ENCODE measurements at regions not wholly inside any gene's neighbourhood (a gene's known extent, or its start where the extent isn't known, plus 50 kb on each side); places are given as distances from the start of the nearest gene placed in this dataset.

DNA sequence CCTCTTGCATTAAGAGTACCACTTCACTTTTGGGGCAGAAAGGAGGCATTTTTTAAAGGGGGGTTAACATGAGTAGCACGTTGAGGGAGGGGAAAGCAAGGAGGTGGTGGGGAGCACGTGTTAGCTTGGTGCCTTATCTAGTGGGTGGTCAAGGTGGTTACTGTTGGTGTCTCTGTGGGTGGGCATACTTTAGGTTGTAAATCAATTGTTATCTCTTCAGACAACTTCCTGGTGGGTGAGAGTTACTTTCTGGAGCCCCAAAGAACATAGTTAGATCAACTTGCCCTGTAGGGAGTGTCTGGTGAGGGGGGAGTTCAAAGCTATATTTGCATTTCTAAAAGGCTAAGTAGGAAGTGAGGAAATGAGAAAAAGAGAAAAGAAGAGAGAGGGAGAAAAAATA is 297.7 kb upstream of the CLNK start:
- DNase-seq (ENCODE audit: low spot score): no peak

DNA sequence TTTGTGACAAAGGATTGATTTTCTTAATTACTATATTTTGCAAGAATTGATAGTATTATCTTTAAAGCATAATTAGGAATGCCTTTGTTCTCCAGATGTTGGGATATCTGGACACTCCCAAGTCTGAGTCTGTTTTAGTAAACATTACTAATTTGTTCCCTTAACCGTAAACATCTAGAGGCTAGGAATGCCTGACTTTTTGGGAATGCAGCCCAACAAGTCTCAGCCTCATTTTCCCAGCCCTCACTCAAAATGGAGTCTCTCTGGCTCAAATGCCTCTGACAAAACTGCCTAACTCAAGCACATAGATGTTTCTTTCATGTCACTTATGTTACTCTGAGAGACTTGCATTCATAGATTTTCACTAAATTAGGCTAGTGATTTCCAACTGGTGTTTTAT is 297.0 kb upstream of the CLNK start:
- DNase-seq (ENCODE audit: low spot score): no peak

DNA sequence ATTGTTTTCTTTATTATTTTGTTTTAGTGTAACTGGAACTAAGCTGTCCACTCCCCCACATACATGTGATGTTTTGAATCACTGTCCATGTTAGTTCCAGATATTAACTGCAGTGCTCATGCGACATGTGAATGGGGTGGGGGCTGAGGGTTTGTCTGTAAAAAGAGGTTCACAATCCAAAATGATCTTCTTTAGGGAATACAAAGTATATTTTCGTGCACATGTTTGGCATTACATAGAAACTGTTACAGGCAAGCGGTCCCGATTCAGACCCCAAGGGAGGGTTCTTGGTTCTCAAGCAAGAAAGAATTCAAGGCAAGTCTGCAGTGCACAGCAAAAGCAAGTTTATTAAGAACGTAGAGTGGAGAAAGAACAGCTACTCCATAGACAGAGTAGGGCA is 296.5 kb upstream of the CLNK start:
- no peak for DNase-seq (ENCODE audit: low spot score)

DNA sequence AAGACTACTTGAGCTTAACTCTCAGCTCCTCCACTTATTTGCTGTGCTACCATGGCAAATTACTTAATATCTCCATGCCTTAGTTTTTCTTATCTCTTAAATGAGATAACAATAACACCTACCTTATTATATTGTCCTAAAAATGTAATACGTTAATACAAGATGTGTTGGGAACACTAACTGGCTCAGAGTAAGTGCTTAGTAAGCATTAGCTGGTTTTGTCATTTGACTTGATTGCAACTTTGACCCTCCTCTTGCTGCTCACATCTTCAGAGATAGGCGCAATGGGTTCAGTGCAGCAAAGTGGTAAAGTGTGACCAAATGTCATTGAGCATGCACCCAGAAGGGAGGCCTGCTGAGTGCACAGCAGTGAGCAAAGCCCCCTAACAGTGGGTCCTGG is 294.5 kb upstream of the CLNK start:
- DNase-seq (ENCODE audit: low spot score): no peak

DNA sequence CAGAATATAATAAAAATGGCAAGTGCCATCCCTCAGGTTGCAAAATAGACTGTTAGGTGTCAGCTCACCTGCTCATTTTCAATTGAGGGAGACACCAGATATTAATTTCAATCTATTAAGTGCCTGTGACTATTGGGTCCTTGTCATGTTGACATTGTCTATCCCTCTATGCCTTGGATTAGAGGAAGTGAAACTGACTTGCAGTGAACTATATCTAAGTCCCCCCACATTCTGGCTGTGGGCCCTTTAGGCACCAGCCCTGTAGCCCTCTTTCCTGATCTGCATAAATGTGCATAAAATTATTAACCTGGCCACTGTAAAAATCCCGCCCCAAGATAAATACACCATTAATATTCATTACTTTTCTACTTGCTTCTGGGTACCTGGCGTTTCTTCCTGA is 293.0 kb upstream of the CLNK start:
- DNase-seq (ENCODE audit: low spot score): no peak

DNA sequence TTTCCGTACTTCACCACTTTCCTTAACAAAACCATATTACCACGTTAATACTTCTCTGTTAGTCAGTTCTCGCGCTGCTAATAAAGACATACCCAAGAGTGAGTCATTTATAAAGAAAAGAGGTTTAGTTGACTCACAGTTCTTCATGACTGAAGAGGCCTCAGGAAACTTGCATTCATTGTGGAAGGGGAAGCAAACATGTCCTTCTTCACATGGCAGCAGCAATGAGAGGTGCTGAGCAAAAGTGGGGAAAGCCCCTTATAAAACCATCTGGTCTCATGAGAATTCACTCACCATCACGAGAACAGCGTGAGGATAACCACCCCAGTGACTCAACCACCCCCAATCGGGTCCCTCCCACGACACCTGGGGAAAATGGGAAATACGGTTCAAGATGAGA is 289.8 kb upstream of the CLNK start:
- no peak for DNase-seq (ENCODE audit: low spot score)

DNA sequence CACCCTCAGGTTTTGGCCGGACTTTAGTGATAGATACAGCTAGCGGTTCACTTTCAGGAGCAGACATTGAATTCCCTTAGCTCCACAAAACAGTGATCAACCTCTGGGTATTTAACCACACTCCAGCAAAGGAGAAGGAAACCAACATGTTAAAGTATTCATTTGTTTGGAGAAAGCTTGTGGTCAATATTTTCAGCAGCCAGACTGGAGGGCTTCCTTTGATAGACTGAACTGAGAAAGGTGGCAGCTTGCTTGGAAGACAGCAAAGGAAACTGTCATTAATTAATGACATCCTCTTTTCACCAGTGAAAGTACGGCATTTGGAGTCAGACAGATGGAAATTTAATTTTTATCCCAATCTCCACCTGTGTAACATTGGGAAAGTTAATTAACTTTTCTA is 289.1 kb upstream of the CLNK start:
- DNase-seq (ENCODE audit: low spot score): no peak

DNA sequence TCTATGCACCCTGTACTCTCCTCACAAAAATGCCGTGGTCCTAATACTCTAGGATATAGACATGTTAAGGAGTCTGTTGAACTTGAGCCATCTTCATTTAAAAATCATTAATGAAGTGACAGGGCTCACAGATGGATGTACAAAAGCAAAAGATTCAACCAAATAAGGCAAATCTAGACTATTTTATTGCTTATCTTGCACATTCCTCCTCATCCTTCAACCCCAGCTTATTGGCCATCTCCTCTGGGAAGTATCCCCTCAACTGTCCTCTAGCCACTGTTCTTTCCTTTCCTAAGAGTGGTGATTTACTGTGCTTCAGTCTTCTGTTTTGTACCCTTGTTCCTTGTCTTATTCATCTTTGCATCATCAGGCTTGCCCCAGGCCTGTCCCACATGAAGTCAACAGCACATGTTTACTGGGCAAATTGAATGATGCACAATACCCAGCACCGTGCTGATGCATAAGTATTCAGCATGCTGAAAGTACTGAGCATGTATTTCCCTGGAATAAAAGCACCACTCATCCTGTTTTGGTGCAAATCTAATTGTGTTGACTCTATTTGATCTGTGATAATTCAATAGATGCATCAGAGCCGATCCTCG is 287.3 kb upstream of the CLNK start:
- no peak for DNase-seq (ENCODE audit: low spot score)

DNA sequence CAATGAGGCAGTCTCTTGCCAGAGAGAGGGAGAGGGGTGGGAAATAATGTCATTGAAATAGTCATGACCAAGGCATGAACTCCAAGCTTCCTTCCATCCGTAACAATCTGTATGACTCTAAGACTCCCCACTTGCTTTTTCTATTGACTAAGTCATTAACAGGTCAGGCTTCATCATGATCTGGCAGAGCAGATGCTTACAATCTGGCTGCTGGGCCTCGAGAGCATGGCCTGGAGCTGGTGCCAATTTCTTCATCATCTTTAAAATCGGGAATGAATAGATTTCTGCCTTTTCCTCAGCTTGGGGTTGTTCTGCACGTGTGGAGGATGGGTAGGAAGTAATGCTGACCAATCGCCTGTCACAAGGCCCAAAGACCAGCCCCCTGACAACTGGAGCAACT is 280.6 kb upstream of the CLNK start:
- no peak for DNase-seq (ENCODE audit: low spot score)

DNA sequence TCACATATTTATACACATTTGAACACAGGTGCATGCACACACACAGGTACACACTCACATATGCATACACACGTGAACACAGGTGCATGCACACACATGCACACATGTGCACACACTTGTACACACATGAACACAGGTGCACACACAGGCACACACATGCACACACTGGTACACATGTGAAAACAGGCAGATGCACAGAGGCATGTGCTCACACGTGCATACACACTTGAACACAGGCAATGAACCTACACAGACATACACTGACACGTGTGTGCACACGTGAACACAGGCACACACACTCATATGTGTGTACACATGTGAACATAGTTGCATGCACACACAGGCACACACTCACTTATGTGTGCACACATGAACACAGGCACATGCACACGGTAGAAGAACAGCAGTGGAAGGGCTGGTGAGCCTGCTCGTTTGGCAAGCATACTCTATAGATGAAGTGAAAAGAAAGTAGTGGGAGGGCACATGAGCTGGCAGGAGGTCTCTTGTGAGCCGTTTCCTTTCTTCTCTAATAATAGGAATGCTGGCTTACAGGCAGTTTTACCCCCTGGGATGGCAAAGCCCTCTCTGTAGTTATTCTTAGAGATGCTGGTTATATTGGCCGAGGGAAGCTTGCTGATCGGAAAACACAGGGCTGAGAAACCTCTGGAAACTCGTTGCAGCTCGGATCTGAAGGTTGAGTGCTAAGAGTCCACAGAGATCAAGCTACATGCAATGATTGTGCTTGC is 279.6 kb upstream of the CLNK start:
- DNase-seq (ENCODE audit: low spot score): no peak

DNA sequence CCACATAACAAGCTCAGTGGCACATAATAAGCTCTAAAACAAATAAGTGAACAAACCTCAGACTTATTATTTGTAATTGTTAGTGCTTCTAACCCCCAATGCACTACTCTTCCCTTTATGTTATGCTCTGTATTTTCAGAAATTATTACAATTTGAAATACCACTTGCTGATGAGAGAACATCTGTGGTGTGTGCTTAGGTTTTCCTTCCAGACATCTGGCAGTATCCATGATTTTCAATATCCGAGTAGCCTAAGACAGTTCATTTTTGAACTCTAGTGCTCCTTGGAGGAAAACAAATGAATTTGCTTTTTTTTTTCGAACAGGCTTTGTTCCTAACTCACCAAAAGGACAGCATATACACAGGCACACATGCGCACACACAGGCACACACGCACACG is 278.7 kb upstream of the CLNK start:
- no peak for DNase-seq (ENCODE audit: low spot score)

DNA sequence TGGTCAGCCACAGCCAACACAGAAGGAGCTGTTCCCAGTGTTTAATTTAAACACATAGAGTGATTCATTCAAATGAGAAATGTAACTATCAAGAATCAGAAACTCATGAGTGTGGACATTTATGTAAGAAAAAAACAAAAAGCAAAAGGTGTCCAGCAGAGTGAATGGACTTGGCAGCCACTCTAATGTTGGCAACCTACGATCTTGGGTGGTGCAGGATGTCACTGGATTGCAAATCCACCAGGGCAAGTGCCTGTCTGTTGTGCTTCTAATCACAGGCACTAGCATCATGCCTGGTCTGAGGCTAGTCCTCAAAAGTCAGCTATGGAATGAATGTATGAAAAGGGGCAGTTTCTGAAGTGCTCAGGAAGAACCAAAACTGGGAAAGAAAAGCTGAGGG is 277.7 kb upstream of the CLNK start:
- no peak for DNase-seq (ENCODE audit: low spot score)

DNA sequence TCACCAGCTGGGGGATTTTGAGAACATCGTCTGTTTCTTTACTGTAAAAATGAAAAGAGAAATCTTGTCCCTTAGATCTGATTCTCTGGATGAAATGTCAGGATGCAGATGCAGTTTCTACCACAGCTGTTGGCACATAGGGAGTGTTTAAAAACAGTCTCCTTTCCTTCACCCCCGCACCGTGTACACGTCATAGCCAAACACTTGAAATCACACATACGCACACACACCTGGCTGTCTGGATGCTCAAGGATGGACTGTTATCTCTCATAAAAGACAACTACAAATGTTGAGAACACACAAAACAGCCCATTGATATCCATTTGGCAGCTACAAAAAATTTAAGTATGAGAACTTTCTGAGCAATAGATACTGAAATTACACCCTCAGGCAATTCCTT is 275.8 kb upstream of the CLNK start:
- no peak for DNase-seq (ENCODE audit: low spot score)

DNA sequence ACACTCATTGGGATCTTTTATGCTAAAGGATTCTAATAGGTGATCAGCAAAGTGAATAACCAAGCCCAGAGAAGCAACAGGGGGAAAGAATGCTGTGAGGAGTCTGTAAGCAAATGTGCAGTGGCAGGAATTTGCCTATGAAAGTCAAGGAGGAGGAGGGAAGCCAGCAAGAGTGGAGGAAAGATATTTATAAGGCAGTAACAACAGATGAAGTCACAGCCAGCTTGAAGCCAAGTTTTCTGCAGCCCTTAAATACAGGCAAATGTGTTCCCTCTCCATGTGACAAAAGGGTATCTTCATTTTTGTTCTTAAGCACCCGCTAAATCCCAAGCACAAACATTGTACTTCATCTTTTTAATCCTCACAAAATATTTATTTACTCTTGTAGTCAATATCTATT is 275.0 kb upstream of the CLNK start:
- no peak for DNase-seq (ENCODE audit: low spot score)

DNA sequence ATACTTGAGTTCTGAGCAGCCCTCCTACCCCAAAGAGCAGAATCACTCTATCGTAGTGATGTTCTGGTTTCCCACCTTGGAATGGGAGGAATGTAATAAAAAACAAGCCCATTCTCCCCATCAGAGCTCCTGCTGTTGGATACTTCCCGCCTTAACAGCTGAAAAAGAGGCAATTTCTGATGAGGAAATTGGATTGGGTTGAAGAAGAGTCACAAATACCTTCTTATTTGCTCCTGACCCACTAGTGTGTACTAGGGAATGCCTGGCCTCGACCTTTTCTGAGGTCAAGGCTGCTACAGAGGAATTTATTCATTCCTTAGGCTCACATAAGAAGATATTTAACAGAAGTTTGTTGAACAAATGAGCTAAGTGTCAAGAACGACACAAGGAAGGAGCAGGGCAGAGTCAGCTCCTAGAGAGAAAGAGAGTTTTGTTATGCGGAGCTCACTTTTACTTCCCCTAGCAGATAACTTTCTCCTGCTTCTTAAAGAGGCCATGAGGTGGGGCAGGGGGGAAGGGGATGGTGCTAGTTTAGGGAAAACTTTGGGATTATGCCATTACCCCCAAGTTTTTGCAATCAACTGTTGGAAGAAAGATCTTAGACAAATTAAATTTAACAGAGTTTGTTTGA is 273.8 kb upstream of the CLNK start:
- DNase-seq (ENCODE audit: low spot score): no peak

DNA sequence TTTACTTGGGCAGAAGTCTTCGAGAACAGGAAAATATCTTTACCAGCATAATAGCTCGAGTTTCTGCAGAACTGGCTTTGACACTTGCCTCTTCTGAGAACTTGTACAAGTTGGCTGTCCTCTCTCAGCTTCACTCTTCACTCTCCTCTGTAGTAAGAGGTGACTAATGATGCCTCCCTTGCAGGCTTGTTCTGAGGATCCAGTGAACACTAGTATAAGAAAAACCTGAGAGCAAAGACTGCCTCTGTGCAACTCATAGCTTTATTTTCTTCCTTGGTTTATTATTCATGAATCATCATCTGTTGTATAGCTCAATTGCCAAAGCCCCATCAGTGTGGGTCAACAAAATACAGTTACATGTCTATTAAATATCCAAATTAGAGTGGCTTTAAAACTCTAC is 266.7 kb upstream of the CLNK start:
- no peak for DNase-seq (ENCODE audit: low spot score)

DNA sequence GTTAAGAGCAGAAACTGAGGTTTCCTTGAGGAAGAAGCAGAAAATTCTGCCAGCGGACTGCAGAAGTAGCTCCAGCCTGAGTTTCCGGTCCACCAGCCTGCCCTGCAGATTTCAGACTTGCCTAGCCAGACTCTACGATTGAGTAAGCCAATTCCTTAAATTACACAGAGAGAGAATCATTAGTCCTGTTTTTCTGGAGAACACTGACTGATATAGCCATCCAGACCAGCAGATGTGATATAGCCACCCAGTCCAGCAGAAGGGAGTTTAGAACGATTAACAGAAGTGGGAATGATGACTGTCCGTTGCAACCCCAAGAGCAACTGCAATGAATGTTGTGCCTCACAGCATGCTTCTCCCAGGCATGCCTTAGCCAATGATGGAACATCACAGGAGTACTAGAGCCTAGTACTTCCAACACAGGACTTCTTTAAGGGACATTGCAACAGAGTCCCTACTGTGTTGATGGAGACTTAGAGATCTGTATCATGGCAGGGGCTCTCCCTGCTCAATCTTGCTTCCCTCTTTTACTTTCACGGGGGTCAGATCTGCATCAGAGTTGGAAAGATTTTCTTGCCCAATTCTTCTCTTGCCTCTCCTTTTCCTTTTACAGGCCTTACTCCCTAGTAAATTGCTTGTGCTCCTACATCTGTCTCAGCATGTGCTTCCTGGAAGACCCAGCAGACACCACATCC is 264.6 kb upstream of the CLNK start:
- no peak for DNase-seq (ENCODE audit: low spot score)

DNA sequence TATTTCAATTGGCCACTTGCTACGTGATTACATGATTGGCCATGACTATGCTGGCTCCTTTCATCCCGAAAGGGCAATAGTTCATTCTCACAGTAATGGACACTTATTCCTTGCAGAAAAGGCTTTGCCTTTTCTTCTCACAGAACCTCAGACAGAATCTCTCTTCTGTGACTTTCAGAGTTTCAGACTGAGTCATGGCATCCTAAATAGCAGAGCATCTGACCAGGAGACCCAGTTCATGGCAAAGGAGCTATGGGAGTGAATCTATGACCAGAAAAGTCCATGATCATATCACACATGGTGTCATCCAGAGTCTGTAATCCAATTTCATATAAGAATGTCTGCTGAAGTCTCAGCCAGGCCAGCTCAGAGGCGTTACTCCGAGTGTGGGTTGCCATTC is 263.3 kb upstream of the CLNK start:
- DNase-seq (ENCODE audit: low spot score): no peak

DNA sequence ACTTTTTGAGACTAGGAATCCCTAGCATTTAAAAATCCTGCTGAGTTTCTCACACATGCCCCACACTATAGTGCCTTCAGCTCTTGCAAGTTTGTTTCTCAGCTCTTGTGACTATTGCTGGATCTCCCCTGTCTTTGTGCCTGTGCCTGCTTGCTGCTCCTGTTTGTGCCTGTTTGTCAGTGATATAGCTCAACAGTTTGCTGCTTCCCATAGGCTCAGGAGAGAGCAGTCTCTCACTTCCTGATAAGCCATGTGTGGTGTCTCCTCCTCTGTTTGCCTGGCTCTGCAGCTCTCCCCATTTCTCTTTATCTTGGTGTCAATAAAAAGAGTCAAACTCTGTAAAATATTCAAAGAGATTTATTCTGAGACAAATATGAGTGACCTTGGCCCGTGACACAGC is 259.8 kb upstream of the CLNK start:
- DNase-seq (ENCODE audit: low spot score): no peak

DNA sequence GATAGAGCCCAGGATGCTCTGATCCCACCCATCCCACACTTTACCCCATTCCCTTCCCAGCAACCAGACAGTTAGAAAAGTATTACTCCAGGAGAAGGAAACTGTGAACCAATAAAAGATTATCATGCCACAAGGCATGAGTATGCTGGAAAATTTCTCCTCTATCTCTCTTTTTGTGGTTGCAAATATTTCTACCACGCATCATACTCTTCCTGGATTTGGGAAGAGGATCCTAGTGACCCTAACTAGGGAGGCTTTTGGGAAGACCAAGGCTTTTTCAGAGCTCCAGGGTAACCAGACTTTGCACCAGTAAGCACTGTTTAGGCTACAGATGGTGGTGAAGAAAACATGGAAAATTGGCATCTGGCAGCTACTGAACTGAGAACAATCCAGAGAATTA is 257.6 kb upstream of the CLNK start:
- DNase-seq (ENCODE audit: low spot score): no peak

DNA sequence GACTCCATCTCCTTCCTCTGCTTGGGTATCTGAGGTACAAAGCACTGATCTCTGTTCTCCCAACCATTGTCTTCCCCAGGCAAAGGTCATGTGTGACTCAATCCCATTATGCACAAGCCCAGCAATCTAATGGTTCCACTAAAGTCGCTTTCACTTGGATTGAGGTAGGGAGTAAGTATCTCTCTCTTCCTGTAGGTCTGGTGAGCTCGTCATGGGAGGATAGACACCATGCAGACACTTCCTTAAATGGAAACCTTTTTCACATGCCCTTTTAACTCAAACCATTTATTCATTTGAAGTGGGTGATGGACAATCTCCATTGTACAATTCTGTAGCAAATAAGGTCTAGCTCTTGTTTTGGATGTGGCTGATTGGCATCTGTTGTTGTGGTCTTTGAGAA is 245.2 kb upstream of the CLNK start:
- no peak for DNase-seq (ENCODE audit: low spot score)

DNA sequence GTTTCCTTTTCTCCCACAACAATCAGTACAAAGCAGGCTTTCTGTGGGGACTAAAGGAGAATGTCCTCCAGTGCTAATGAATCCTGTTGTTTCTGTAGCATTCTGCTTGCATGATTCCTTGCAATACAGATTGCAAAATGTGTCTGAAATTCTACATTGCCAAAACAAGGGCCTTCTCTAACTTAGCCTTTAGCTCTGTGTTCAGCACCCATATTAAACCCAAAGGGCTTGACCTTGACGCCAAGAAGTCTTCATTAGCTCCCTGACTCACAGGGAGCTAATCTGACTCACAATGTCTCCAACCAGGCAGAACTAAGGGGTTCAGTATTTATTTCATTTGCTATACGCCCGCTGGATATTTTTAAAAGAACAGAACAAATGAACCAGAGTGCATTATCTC is 241.4 kb upstream of the CLNK start:
- DNase-seq (ENCODE audit: low spot score): no peak

DNA sequence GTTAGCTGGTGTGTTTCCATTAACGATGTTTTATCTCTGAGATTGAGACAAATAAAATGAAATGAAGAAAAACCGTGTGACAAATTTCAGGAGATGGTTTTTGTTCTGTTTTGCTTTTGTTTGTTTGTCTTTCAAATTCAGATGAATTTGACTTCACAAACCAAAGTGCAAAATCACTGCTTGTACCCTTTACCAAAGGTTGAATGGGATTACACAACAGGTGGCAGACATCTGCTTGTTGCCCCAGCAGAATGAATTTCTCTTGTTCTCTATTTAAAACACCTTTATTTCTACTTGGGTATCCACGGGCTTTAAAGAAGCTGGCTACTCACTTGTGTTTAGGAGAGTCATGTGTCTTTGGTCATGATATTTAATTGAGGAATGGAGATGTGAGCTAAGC is 239.7 kb upstream of the CLNK start:
- DNase-seq (ENCODE audit: low spot score): no peak

Measured in H4 (cell line).